HG02943 (cell line): ENCODE measurements at regions not wholly inside any gene's neighbourhood (a gene's known extent, or its start where the extent isn't known, plus 50 kb on each side); places are given as distances from the start of the nearest gene placed in this dataset.

Experiments used
- ATAC-seq: cut with Tn5 transposase; IDR thresholded peaks from one replicate; pipeline ENCODE4 v1.9.1; 2021; ENCODE audit warnings: mild to moderate bottlenecking, low read depth, moderate library complexity; ENCODE audit not compliant: unreplicated experiment

GRCh38 chr4:20443015-20443805 lies 191.5 kb downstream of the SLIT2 start:
- no peak for ATAC-seq

GRCh38 chr4:20444599-20445337 lies 193.1 kb downstream of the SLIT2 start:
- no peak for ATAC-seq

DNA sequence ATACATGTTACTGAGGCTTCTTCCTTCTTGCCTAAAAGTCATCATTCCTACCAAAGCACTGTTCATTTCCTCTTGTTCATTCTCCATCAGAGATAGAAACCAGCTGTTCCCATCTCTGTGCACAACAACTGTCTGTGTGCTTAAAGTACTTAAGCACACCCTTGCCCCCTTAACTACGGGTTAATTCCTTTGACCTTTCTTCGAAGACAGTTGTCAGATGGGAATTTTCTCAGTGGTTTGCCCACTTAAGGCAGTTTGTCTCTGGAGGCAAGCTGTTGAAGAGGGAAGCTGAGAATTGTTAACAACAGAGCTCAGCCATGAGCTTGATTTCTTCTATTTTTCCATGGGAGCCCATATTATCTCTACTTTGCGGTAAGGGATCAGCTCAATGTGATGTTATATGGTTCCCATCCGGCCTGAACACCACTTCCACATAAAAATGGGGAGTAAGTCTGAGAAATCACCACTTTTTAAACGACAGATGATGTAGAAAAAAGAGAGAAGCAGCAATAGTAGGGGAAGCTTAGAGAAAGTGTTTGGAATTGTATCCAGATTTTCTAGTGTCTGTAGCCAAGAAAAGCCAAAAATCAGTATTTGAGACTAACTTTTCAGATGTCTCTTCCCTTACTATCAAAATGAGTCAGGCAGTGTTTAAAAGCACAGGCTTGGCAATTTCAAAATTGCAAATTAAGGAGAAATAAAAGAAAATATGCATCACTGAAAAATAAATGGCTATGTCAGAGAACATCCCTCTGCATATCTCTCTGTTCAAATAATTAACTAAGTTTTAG lies 194.4 kb downstream of the SLIT2 start:
- ATAC-seq = no peak

GRCh38 chr4:20447103-20447502 lies 195.4 kb downstream of the SLIT2 start:
- ATAC-seq = no peak

- no peak for ATAC-seq
Measured at GRCh38 chr4:20451986-20452385, 200.3 kb downstream of the SLIT2 start.

DNA sequence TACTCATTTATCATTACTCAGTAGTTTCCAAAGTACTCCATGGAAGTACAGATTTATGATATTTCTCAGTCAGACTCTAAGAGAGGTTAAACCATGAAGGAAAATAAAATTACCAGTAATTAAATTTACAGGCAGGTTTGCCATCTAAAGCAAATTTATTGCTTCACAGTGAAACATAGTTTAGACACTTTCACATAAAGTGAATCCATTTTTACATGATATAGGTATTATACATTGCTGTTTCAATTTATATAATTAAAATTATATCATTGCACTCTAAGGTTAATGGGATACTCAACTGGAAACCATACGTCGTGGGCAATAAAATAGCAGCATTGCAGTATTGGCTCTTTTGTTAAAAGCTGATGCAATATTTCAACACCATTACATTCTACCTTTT lies 202.8 kb downstream of the SLIT2 start:
- no peak for ATAC-seq

DNA sequence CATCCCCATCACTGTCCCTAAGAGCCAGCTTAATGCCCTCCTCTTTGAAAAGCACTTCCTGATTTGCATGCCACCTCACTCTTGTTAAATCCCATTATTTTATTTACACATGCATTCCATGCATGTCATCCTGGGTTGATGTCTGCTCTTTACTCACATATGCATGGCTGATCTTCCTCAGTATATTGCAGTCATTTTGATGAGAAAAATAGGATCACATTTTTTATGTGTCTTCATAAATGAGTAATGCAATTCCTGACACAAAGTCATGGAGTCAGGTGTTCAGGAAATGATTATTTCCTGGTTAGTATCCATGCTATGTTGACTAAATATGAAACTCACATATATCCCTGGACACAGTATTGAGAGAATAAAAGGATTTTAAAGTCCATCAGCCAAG lies 204.7 kb downstream of the SLIT2 start:
- ATAC-seq = no peak

- ATAC-seq = no peak
Measured at GRCh38 chr4:20462426-20463175, 210.9 kb downstream of the SLIT2 start.

GRCh38 chr4:20463176-20463430 lies 211.4 kb downstream of the SLIT2 start:
- ATAC-seq = no peak

GRCh38 chr4:20464381-20464780 lies 212.7 kb downstream of the SLIT2 start:
- ATAC-seq = no peak

DNA sequence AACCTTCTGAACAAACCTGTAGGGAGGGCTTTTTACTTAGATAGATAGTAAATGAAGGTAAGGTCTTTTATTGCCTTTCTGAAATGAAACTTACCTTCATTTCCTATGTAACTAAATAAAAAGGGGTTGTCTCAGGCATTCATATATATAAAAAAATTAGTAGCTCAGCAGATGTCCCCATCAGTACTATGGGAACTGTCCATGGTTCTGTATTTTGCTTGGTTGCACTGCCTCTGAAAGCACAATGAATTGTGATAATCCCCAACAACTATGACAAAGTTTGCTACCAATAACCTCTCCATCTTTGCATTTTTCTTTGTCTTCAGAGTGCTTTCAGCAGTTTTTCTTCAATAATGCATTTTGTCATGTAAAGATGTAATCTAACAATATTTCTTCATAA lies 222.4 kb downstream of the SLIT2 start:
- no peak for ATAC-seq

GRCh38 chr4:20478412-20478811 lies 221.8 kb upstream of the PACRGL start:
- no peak for ATAC-seq

- no peak for ATAC-seq
Measured at GRCh38 chr4:20480165-20480947, 219.9 kb upstream of the PACRGL start.

DNA sequence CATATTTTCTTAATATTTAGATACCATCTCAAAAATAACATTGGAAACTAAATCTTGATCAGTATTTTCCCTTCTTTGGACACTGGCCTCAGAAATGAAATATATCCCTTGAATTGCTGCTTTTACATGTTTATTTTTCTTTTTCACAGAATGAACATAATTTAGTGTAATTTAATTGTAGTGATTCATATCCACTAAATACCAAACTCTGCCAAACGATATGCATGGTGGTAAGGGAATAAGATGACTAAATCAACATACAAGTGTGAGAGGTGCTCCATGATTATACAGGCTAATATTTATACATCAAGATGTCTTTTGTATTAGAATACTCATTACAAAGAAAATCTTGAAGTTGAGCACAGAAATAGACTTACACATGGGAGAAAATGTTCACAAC lies 216.8 kb upstream of the PACRGL start:
- ATAC-seq = no peak

DNA sequence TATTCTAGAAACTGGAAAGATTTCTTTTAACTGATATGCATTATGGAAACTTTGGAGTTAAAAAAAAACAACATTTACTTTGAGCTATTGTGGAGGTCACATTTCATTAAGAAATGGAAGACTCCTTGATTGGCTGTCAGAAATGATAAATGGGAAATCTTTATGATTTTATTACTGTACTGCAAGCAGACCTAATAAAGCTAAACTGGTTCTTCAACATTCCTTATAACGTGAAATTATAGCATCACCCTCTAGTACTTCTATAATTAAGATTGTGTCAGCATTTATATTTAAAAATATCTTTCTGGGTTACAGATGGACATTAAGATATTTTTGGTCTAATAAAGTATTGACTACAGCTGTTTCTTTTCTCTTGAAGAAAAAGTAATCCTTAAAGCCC lies 213.8 kb upstream of the PACRGL start:
- no peak for ATAC-seq

- ATAC-seq = no peak
Measured at GRCh38 chr4:20487446-20487845, 212.8 kb upstream of the PACRGL start.

DNA sequence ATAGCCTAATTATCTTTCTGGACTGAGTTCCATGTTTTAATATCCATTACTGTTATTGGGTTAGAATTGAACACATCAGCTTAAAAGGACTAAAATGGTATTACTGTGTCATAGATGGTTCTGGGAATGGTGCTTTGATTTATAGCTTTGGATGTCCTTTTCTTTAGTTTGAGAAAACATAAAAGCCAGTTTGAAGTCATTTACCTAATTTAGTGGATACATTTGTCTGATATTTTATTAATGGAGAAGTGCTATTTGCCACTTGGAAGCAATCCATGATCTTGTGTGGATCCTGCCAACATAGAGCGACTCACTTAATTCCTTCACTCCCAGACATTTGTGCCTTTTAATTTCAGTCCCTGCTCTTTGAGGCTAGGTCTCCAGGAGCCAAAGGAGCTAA lies 212.4 kb upstream of the PACRGL start:
- ATAC-seq = no peak

DNA sequence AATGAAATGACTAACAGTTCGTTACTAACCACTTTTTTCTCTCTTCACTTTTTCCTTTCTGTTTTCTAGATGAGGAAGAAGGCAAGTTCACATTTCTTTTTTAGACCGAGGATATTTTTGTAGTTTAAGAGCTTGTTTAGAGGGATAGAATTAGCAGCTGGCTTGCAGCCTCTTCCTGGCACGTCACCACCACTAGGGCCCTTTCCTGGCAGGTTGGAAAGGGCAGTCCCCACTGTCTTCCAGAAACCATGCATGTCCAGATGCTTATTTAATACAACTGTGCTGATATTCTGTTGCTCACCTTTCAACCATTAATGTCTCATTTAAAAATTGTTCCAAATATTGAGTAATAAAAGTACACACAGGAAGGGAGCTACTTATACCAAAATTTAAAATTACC lies 209.5 kb upstream of the PACRGL start:
- no peak for ATAC-seq

GRCh38 chr4:20493761-20494353 lies 206.4 kb upstream of the PACRGL start:
- ATAC-seq = no peak

DNA sequence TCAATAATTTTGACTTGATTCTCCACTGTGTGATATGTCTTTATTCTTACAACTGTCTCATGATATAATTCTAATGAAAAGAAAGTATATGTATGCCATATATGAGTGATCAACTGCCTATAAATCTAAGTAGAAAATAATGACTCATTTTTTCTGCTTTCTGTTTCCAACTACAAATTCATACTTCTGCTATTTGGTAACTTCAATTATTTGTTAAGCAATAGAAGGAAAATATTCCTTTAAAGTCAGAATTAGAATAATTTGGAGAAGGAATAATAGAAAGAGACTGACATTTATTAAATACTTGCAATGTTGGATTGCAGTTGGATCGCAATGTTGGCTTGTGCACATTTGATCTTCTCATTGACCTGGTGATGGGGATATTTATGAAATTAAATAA lies 204.2 kb upstream of the PACRGL start:
- no peak for ATAC-seq
